WTC11 (cell line): ENCODE measurements at regions not wholly inside any gene's neighbourhood (a gene's known extent, or its start where the extent isn't known, plus 50 kb on each side); places are given as distances from the start of the nearest gene placed in this dataset.

Experiments
- ATF3 ChIP-seq: sonication (generic); formaldehyde crosslinking; conservative IDR thresholded peaks from 2 replicates; pipeline ENCODE4 v1.8.1; 2022; ENCODE audit warnings: mild to moderate bottlenecking, missing genetic modification reagents
- CDX4 ChIP-seq: fragments of 250-450 bp; sonication (Bioruptor Pico); IDR thresholded peaks from 2 replicates; pipeline ENCODE4 v1.9.0; 2021; ENCODE audit warnings: moderate library complexity, mild to moderate bottlenecking, inconsistent platforms, borderline replicate concordance
- CTCF ChIP-seq: fragments of 200-600 bp; IDR thresholded peaks from 2 replicates; pipeline ENCODE4 v1.8.0; 2022; ENCODE audit warnings: antibody characterized with exemption
- ETV6 ChIP-seq: sonication (generic); formaldehyde crosslinking; IDR thresholded peaks from 2 replicates; pipeline ENCODE4 v1.8.1; 2022; ENCODE audit warnings: mild to moderate bottlenecking, missing genetic modification reagents
- KAT7 ChIP-seq: sonication (generic); formaldehyde crosslinking; IDR thresholded peaks from 2 replicates; pipeline ENCODE4 v1.8.1; 2023; ENCODE audit warnings: missing genetic modification reagents, mild to moderate bottlenecking, borderline replicate concordance
- MAX ChIP-seq: sonication (generic); formaldehyde crosslinking; IDR thresholded peaks from 2 replicates; pipeline ENCODE4 v1.8.0; 2022; ENCODE audit warnings: mild to moderate bottlenecking, missing genetic modification reagents
- NFE2L1 ChIP-seq: sonication (generic); formaldehyde crosslinking; IDR thresholded peaks from 2 replicates; pipeline ENCODE4 v1.8.1; 2023; ENCODE audit warnings: missing genetic modification reagents
- STAT6 ChIP-seq: sonication (generic); formaldehyde crosslinking; conservative IDR thresholded peaks from 2 replicates; pipeline ENCODE4 v1.8.1; 2023; ENCODE audit warnings: mild to moderate bottlenecking, low read depth, missing genetic modification reagents, moderate library complexity
- TEAD4 ChIP-seq: sonication (generic); formaldehyde crosslinking; IDR thresholded peaks from 2 replicates; pipeline ENCODE4 v1.8.0; 2022; ENCODE audit warnings: mild to moderate bottlenecking, missing genetic modification reagents
- USF2 ChIP-seq: sonication (generic); formaldehyde crosslinking; IDR thresholded peaks from 2 replicates; pipeline ENCODE4 v1.8.1; 2023; ENCODE audit warnings: mild to moderate bottlenecking, missing genetic modification reagents, moderate library complexity
- ZBTB21 ChIP-seq: sonication (generic); formaldehyde crosslinking; IDR thresholded peaks from 2 replicates; pipeline ENCODE4 v1.8.1; 2023; ENCODE audit warnings: mild to moderate bottlenecking, missing genetic modification reagents, borderline replicate concordance
- ZNF121 ChIP-seq: sonication (generic); formaldehyde crosslinking; IDR thresholded peaks from 2 replicates; pipeline ENCODE4 v1.8.0; 2023; ENCODE audit warnings: missing genetic modification reagents
- ZNF281 ChIP-seq: sonication (generic); formaldehyde crosslinking; IDR thresholded peaks from 2 replicates; pipeline ENCODE4 v1.8.0; 2023; ENCODE audit warnings: mild to moderate bottlenecking, missing genetic modification reagents
- ZNF396 ChIP-seq: fragments of 250-450 bp; sonication (Bioruptor Pico); IDR thresholded peaks from 2 replicates; pipeline ENCODE4 v1.8.0; 2021; ENCODE audit warnings: mild to moderate bottlenecking, moderate library complexity, borderline replicate concordance

- TF ChIP-seq CTCF (no peak), ATF3 (CRISPR knock-in tag) (no peak), ETV6 (CRISPR knock-in tag) (no peak), USF2 (CRISPR knock-in tag) (no peak), CDX4 (CRISPR knock-in tag) (no peak), ZNF281 (CRISPR knock-in tag) (no peak), ZNF396 (CRISPR knock-in tag) (no peak), ZBTB21 (CRISPR knock-in tag) (no peak), STAT6 (CRISPR knock-in tag) (no peak), TEAD4 (CRISPR knock-in tag) (no peak), ZNF121 (no peak), KAT7 (CRISPR knock-in tag) (no peak), MAX (CRISPR knock-in tag) (no peak), NFE2L1 (CRISPR knock-in tag) (no peak)
Measured at GRCh38 chr3:72212396-72212795, 427.4 kb upstream of the PROK2 start.
